Sigmoid colon (tissue), 6 donors: ENCODE measurements at regions not wholly inside any gene's neighbourhood (a gene's known extent, or its start where the extent isn't known, plus 50 kb on each side); places are given as distances from the start of the nearest gene placed in this dataset.
"Not testable (repeated sequence)": the region's sequence is repeated elsewhere in the genome, so short reads cannot be mapped to it uniquely, and the experiment has no call there.

Experiments
- DNase-seq: peaks from one replicate; pipeline ENCODE4 v3.0.0-alpha.2; 2019
- H3K27ac ChIP-seq, 4 donors: fragments of 200-600 bp; sonication (generic); one replicate each; pipeline ENCODE4 v1.5.1; 2016 to 2019; ENCODE audit warnings: mild to moderate bottlenecking in 1 of 4
- H3K27me3 ChIP-seq, 3 donors: fragments of 200-600 bp; sonication (generic); one replicate each; pipeline ENCODE4 v1.5.1; 2019; ENCODE audit warnings: mild to moderate bottlenecking in 1 of 3
- H3K36me3 ChIP-seq, 4 donors: fragments of 200-600 bp; sonication (generic); one replicate each; pipeline ENCODE4 v1.5.1; 2016 to 2019
- H3K4me1 ChIP-seq, 4 donors: fragments of 200-600 bp; sonication (generic); one replicate each; pipeline ENCODE4 v1.5.1; 2017 to 2019
- H3K4me3 ChIP-seq, 4 donors: fragments of 200-600 bp; sonication (generic); one replicate each; pipeline ENCODE4 v1.5.1; 2017 to 2019; ENCODE audit warnings: mild to moderate bottlenecking in 2 of 4, moderate library complexity in 1 of 4
- H3K9me3 ChIP-seq, 4 donors: fragments of 200-600 bp in 3 of 4; sonication (generic) in 3 of 4; one replicate each; pipeline versions ENCODE4 v1.5.1 to v1.6.1; 2013 to 2019
- EP300 ChIP-seq, 4 donors: sonication (generic); formaldehyde crosslinking; IDR thresholded peaks; one replicate each; pipeline ENCODE4 v1.6.1; 2017; ENCODE audit warnings: antibody characterized with exemption in 4 of 4
- POLR2A ChIP-seq, 2 donors: fragments of 450-650 bp; IDR thresholded peaks; one replicate each; pipeline ENCODE4 v1.6.1; 2016; ENCODE audit warnings: antibody characterized with exemption in 2 of 2, mild to moderate bottlenecking in 2 of 2, moderate library complexity in 2 of 2
- POLR2AphosphoS5 ChIP-seq, 4 donors: sonication (generic); formaldehyde crosslinking; IDR thresholded peaks; one replicate each; pipeline ENCODE4 v1.6.1; 2017; ENCODE audit warnings: antibody characterized with exemption in 4 of 4
- WGBS, 2 donors: extraction: QIAGEN DNeasy Blood & Tissue Kit; methylation state at CpG; one replicate each; pipeline ENCODE4 v1.1.7; 2013; 5-methylcytosine and 5-hydroxymethylcytosine counted together
- intact Hi-C: fragments of 100-400 bp; cut with DNase I; formaldehyde crosslinking; loops from one replicate; pipeline ENCODE4 v1.15.1; 2023
- TF ChIP-seq, protein P1 (sequence below), 4 experiments: fragments of 450-650 bp in 3 of 4; fragments of 200-600 bp in 1 of 4; IDR thresholded peaks; one replicate each; pipeline ENCODE4 v1.5.1; 2016 to 2019; ENCODE audit warnings: antibody characterized with exemption in 4 of 4, mild to moderate bottlenecking in 3 of 4, moderate library complexity in 2 of 4
- donor health status: healthy with polysubstance abuse.
- donor health status: healthy.

DNA sequence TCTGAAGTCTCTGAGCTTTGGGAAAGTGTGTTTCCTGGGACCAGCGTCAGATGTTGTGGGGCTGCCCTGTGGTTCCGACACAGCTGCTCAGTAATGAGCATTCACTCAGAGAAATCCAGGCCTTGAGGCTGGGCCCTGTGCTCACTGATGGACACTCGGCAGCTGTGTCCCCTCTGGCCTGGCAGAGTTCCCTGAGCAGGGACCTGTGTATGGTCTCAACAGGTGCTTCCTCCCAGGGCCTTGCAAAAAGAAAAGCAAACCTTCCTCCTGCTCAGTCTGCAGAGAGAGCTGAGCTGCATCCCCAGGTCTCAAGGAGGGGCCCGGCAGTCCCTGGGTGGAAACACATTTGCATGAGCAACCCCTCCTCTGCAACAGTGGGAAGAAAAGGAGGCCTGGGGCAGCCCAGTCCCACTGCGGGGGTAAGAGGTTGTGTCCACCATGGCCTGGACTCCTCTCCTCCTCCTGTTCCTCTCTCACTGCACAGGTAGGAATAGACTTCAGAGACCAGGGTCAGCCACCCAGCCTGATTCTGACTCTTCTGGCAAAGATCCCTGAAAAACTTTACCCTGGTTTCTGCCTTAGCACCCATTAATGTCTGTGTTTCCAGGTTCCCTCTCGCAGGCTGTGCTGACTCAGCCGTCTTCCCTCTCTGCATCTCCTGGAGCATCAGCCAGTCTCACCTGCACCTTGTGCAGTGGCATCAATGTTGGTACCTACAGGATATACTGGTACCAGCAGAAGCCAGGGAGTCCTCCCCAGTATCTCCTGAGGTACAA lies 131.2 kb downstream of the VPREB1 start:
- H3K27me3 ChIP-seq, result peaks cover 0 to 16% (median 0%) of the 10 kb centered on the region in 3 donors
- DNase-seq, result no peak
- 46 to 68% methylated on average over 7 of the region's 7 CpGs for WGBS, 2 donors
- intact Hi-C loops, result no loop called here
- no peaks in the 10 kb centered on the region for H3K9me3 ChIP-seq
- H3K36me3 ChIP-seq, result no peaks in the 10 kb centered on the region
- TF ChIP-seq, protein P1, sequence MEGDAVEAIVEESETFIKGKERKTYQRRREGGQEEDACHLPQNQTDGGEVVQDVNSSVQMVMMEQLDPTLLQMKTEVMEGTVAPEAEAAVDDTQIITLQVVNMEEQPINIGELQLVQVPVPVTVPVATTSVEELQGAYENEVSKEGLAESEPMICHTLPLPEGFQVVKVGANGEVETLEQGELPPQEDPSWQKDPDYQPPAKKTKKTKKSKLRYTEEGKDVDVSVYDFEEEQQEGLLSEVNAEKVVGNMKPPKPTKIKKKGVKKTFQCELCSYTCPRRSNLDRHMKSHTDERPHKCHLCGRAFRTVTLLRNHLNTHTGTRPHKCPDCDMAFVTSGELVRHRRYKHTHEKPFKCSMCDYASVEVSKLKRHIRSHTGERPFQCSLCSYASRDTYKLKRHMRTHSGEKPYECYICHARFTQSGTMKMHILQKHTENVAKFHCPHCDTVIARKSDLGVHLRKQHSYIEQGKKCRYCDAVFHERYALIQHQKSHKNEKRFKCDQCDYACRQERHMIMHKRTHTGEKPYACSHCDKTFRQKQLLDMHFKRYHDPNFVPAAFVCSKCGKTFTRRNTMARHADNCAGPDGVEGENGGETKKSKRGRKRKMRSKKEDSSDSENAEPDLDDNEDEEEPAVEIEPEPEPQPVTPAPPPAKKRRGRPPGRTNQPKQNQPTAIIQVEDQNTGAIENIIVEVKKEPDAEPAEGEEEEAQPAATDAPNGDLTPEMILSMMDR (IDR thresholded peaks at IDR 0.05), result no peak
- no peak for TF ChIP-seq POLR2A (IDR thresholded peaks at IDR 0.05)
- no peak for TF ChIP-seq POLR2AphosphoS5 (IDR thresholded peaks at IDR 0.05)
- TF ChIP-seq EP300 (IDR thresholded peaks at IDR 0.05), result no peak
- H3K4me3 ChIP-seq, result no peak overlapping the region
- no peaks in the 10 kb centered on the region for H3K4me1 ChIP-seq
- H3K27ac ChIP-seq, result no peak overlapping the region

DNA sequence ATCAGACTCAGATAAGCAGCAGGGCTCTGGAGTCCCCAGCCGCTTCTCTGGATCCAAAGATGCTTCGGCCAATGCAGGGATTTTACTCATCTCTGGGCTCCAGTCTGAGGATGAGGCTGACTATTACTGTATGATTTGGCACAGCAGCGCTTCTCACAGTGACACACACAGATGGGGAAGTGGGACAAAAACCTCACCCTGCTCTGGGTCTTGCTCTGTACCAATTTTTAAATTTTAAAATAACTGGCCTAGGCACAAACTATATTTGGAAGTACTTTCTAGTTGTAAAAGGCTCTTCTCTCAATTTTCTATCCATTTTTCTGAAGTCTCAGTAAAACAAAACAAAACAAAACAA lies 131.7 kb downstream of the VPREB1 start:
- intact Hi-C loops, result no loop called here
- H3K4me1 ChIP-seq, result no peaks in the 10 kb centered on the region

DNA sequence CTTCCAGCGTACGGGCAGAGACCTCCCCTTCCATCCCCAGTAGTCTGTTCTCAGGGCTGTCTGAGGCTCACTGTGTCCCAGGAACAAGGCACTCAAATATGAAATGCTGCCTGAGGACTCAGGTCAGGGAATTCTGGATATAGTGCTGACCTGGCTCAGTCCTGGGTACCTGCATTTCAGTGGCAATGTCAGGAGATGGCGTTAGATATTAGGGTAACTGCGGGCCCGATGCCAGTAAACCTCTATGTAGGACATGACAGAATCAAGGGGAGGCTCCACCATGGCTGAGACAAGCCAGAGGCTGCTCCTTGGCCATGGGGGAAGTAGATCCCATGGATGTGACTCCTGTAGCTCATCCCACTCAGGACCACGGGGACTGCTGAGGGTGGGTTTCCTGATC lies 131.7 kb downstream of the ZNF280B start:
- intact Hi-C loops, H3K9me3 ChIP-seq, H3K27ac ChIP-seq, H3K36me3 ChIP-seq, DNase-seq, H3K4me3 ChIP-seq, H3K4me1 ChIP-seq: not testable (repeated sequence)
- WGBS, 2 donors, result 77 to 81% methylated on average over 6 of the region's 6 CpGs
- peaks cover 0 to 16% (median 0%) of the 10 kb centered on the region in 3 donors for H3K27me3 ChIP-seq

More for the DNA sequence above, 131.7 kb downstream of the VPREB1 start:
- Histone ChIP-seq H3K4me3 (no peak overlapping the region), H3K27me3 (peaks cover 0 to 16% (median 0%) of the 10 kb centered on the region in 3 donors), H3K9me3 (no peaks in the 10 kb centered on the region), H3K36me3 (no peaks in the 10 kb centered on the region), H3K27ac (no peak overlapping the region)
- TF ChIP-seq EP300 (IDR thresholded peaks at IDR 0.05) (no peak), POLR2A (IDR thresholded peaks at IDR 0.05) (no peak), POLR2AphosphoS5 (IDR thresholded peaks at IDR 0.05) (no peak)
- TF ChIP-seq, protein P1 (IDR thresholded peaks at IDR 0.05), result no peak
- DNase-seq, result no peak
- 77 to 81% methylated on average over 3 of the region's 3 CpGs for WGBS, 2 donors

DNA sequence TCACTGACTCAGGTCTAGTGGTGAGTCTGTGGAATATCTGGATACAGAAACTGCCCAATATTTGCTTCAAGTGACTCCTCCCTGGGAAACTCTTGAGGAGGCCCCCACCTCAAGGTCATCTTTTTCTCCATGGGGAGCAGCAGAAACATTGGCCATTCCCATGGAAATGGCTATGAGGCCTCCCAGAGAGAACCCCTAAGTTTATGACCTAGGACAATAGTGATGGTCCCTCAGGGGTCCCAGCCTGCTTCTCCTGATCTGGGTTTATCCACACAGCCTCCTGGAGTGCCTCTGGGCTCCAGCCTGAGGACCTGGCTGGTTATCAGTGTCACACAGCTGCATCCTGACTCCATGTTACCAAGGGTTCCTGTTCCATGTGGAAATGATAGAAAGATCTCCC lies 131.2 kb downstream of the ZNF280B start:
- Histone ChIP-seq H3K9me3 (no peaks in the 10 kb centered on the region), H3K27ac (no peak overlapping the region), H3K27me3 (peaks cover 0 to 16% (median 0%) of the 10 kb centered on the region in 3 donors), H3K4me1 (no peaks in the 10 kb centered on the region), H3K36me3 (no peaks in the 10 kb centered on the region), H3K4me3 (no peak overlapping the region)
- intact Hi-C loops, result no loop called here
- TF ChIP-seq POLR2AphosphoS5 (IDR thresholded peaks at IDR 0.05) (no peak), POLR2A (IDR thresholded peaks at IDR 0.05) (no peak), EP300 (IDR thresholded peaks at IDR 0.05) (no peak)
- TF ChIP-seq, protein P1 (IDR thresholded peaks at IDR 0.05), result no peak
- no peak for DNase-seq

DNA sequence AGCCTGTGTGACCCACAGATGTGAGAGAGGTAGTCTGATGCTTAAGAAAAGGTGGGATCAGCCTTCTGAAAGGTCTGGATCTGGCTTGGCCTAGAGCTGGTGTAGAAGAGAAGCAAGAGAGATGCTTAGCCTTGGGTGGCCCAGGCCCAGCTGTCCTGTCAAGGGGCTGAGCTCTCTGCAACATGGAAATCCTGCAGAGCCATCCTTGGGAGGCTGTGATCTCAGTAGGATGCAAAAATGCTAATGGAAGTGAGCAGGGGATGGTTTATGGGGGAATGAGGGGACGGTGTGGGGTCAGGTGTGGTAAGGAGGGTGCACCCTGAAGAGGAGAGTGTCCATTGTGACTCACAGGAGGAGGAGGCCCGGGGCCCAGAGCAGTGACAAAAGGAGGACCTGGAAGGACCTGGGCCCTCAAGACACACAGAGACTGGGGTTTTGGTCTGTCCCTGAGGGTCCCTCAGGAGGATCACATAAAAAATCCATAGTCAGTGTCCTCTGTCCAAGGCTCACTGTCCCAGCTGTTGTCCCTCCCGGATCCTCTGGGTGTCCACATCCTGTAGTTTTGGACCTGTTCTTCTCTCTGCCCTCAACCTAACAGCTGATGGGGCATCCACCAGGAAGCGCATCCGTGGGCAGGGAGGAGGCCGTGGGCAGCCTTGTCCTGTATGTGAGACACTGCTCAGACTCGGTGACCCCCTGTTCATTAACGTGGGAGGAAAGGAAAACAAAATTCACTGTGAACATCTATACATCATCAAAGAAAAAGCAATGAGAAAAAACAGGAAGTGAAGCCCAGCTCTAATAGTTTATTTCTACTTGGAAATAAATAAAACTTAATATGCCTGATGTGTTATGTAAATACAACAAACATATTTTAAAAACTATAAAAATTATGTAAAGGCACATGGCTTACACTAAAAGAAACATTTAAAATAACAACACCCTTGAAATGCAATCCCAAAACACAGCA lies 129.8 kb downstream of the ZNF280B start:
- H3K9me3 ChIP-seq, result no peaks in the 10 kb centered on the region
- TF ChIP-seq POLR2A (IDR thresholded peaks at IDR 0.05), result no peak
- TF ChIP-seq, protein P1 (IDR thresholded peaks at IDR 0.05), result no peak
- no peak for TF ChIP-seq POLR2AphosphoS5 (IDR thresholded peaks at IDR 0.05)
- no peak for TF ChIP-seq EP300 (IDR thresholded peaks at IDR 0.05)
- no peaks in the 10 kb centered on the region for H3K4me1 ChIP-seq
- no peak overlapping the region for H3K4me3 ChIP-seq
- no peak for DNase-seq
- intact Hi-C loops, result no loop called here
- no peaks in the 10 kb centered on the region for H3K36me3 ChIP-seq
- WGBS, 2 donors, result 68 to 76% methylated on average over 8 of the region's 8 CpGs
- H3K27me3 ChIP-seq, result peaks cover 0 to 16% (median 0%) of the 10 kb centered on the region in 3 donors
- H3K27ac ChIP-seq, result no peak overlapping the region
